ENCODE measurements at regions not wholly inside any gene's neighbourhood (a gene's known extent, or its start where the extent isn't known, plus 50 kb on each side); places are given as distances from the start of the nearest gene placed in this dataset.
A peak's percentile ranks its signal among the peaks of the same experiment; 100 is the strongest.

DNA sequence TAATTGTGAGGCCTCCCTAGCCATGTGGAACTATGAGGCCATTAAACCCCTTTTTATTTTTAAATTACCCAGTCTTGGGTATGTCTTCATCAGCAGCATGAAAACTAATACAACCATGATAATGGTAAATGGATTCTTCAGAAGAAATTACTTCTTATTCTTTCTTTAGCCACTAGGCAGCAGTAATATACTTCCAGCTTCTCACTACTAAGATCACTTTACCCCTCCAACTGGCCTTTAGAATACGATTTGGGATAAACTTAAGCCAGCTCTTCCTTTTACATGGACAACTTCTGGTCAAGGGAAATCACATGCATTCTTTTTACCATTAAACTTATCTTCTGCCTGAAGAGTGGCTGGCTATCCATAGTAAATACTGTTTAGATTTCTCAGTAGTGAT, 355.4 kb downstream of the MAN2A1 start:
- H3K9ac ChIP-seq (replicated peaks in 1 of 4; ENCODE audit: extremely low read depth in 1 of 4, low read depth in 3 of 4, low read length in 3 of 4): no peak overlapping the region
- H4K5ac ChIP-seq (ENCODE audit: insufficient read length, low read depth, low read length): no peak overlapping the region
- no peak overlapping the region for H3K27ac ChIP-seq (ENCODE audit: low read depth, low read length)
- H2AFZ ChIP-seq (ENCODE audit: low read length): no peak overlapping the region
- no peak overlapping the region for H3K4me3 ChIP-seq (ENCODE audit: extremely low read depth in 1 of 4, insufficient read depth in 2 of 4, low read depth in 3 of 4, low read length in 4 of 4)
- no peak overlapping the region for H2BK12ac ChIP-seq (ENCODE audit: low read depth, low read length)
- no peak overlapping the region for H3K14ac ChIP-seq (ENCODE audit: insufficient read length)
- H3K56ac ChIP-seq (replicated peaks; ENCODE audit: insufficient read length, low read depth, low read length): no peak overlapping the region
- no peaks in the 10 kb centered on the region for H4K20me1 ChIP-seq (replicated peaks in 1 of 2; ENCODE audit: control insufficient read depth in 1 of 2, insufficient read depth in 2 of 2, low read length in 2 of 2)
- TF ChIP-seq CHD1 (IDR thresholded peaks at IDR 0.05; ENCODE audit: low read depth, low read length): no peak
- TF ChIP-seq KDM1A (IDR thresholded peaks at IDR 0.05; ENCODE audit: borderline replicate concordance, low read length): no peak
- no peak for TF ChIP-seq POLR2A (IDR thresholded peaks at IDR 0.05; ENCODE audit: control extremely low read depth in 1 of 2, low read depth in 2 of 2, low read length in 2 of 2)
- TF ChIP-seq TAF7 (optimal IDR thresholded peaks at IDR 0.05; ENCODE audit: borderline replicate concordance, low read depth, low read length): no peak
- TF ChIP-seq SUZ12 (IDR thresholded peaks at IDR 0.05; ENCODE audit: low read length): no peak
- peak; percentile 60 to 64 for TF ChIP-seq RAD21 (IDR thresholded peaks at IDR 0.05 in 1 of 2, conservative IDR thresholded peaks at IDR 0.05 in 1 of 2; ENCODE audit: low read depth in 2 of 2, low read length in 2 of 2)
- TF ChIP-seq, protein P1, sequence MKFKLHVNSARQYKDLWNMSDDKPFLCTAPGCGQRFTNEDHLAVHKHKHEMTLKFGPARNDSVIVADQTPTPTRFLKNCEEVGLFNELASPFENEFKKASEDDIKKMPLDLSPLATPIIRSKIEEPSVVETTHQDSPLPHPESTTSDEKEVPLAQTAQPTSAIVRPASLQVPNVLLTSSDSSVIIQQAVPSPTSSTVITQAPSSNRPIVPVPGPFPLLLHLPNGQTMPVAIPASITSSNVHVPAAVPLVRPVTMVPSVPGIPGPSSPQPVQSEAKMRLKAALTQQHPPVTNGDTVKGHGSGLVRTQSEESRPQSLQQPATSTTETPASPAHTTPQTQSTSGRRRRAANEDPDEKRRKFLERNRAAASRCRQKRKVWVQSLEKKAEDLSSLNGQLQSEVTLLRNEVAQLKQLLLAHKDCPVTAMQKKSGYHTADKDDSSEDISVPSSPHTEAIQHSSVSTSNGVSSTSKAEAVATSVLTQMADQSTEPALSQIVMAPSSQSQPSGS (IDR thresholded peaks at IDR 0.05; ENCODE audit: low read length): no peak
- TF ChIP-seq RFX5 (IDR thresholded peaks at IDR 0.05; ENCODE audit: borderline replicate concordance, low read depth, low read length): no peak
- TF ChIP-seq, protein P2, sequence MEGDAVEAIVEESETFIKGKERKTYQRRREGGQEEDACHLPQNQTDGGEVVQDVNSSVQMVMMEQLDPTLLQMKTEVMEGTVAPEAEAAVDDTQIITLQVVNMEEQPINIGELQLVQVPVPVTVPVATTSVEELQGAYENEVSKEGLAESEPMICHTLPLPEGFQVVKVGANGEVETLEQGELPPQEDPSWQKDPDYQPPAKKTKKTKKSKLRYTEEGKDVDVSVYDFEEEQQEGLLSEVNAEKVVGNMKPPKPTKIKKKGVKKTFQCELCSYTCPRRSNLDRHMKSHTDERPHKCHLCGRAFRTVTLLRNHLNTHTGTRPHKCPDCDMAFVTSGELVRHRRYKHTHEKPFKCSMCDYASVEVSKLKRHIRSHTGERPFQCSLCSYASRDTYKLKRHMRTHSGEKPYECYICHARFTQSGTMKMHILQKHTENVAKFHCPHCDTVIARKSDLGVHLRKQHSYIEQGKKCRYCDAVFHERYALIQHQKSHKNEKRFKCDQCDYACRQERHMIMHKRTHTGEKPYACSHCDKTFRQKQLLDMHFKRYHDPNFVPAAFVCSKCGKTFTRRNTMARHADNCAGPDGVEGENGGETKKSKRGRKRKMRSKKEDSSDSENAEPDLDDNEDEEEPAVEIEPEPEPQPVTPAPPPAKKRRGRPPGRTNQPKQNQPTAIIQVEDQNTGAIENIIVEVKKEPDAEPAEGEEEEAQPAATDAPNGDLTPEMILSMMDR (IDR thresholded peaks at IDR 0.05; ENCODE audit: control extremely low read depth in 1 of 3, insufficient read depth in 1 of 3, low read depth in 1 of 3, low read length in 3 of 3): peak in 2 of 3 experiments; percentile 24 to 27; a peak in 2 of 4 replicates
- no peak for TF ChIP-seq ZNF274 (IDR thresholded peaks at IDR 0.05; ENCODE audit: borderline replicate concordance, extremely low read depth, low read length)
- ChIA-PET POLR2A (ENCODE audit: partially characterized antibody) (no interaction called here), CTCF (ENCODE audit: partially characterized antibody) (interaction anchor here (0.6 to 2.6 kb wide), 14 partner anchors 9 to 593 kb away, joined by 3 to 15 read pairs (median 4); no protein-coding TSS in a partner anchor)
- H4K91ac ChIP-seq (replicated peaks; ENCODE audit: insufficient read length, low read length): no peak overlapping the region
- H3K9me3 ChIP-seq (ENCODE audit: insufficient read depth in 2 of 2, low read depth in 1 of 2, low read length in 1 of 2): no peaks in the 10 kb centered on the region
- H3K36me3 ChIP-seq (ENCODE audit: control insufficient read depth in 2 of 4, insufficient read depth in 4 of 4, low read length in 3 of 4): no peaks in the 10 kb centered on the region
- H3K23me2 ChIP-seq (ENCODE audit: low read depth, low read length): no peaks in the 10 kb centered on the region
- H2BK20ac ChIP-seq (ENCODE audit: low read length): no peak overlapping the region
- no peak overlapping the region for H2BK120ac ChIP-seq (replicated peaks; ENCODE audit: low read depth, low read length)
- H3K4me1 ChIP-seq (replicated peaks in 1 of 4; ENCODE audit: control insufficient read depth in 3 of 4, insufficient read depth in 4 of 4, low read length in 3 of 4): no peaks in the 10 kb centered on the region; a peak in 2 of 7 replicates
- H4K8ac ChIP-seq (ENCODE audit: extremely low read depth, insufficient read depth, low read length): no peak overlapping the region
- no peak for DNase-seq (ENCODE audit: low read depth in 1 of 2, low spot score in 2 of 2)
- H3K27me3 ChIP-seq (replicated peaks in 1 of 4; ENCODE audit: control insufficient read depth in 3 of 4, extremely low read depth in 1 of 4, insufficient read depth in 3 of 4, low read length in 3 of 4): 0 out of 7 replicates have a peak, but pooled peaks cover 0 to 2% (median 0%) of the 10 kb centered on the region in 4 experiments
- no peak overlapping the region for H3K18ac ChIP-seq (ENCODE audit: extremely low read depth, low read length)
- no peak for FAIRE-seq
- H2AK5ac ChIP-seq (ENCODE audit: low read depth, low read length): no peak overlapping the region
- H2BK15ac ChIP-seq (ENCODE audit: low read length): no peak overlapping the region
- H2BK5ac ChIP-seq (ENCODE audit: low read depth, low read length): no peak overlapping the region
- H3K4ac ChIP-seq (replicated peaks; ENCODE audit: insufficient read length, low read depth, low read length): no peak overlapping the region
- WGBS, 2 experiments (ENCODE audit: extremely low coverage in 1 of 2, insufficient coverage in 1 of 2, insufficient read length in 1 of 2, insufficient replicate concordance in 2 of 2, low coverage in 1 of 2, low lambda C conversion rate in 2 of 2, missing lambda C conversion rate in 1 of 2): 77% methylated on average over 1 of the region's 1 CpG; no CpG with 5 or more reads in 1 of the 2 experiments
- H3K79me1 ChIP-seq (ENCODE audit: low read depth, low read length): no peaks in the 10 kb centered on the region
- H3K4me2 ChIP-seq (ENCODE audit: insufficient read depth in 1 of 2, low read depth in 2 of 2, low read length in 2 of 2): no peak overlapping the region
- no peaks in the 10 kb centered on the region for H3K79me2 ChIP-seq (ENCODE audit: control insufficient read depth in 1 of 2, insufficient read depth in 2 of 2, low read length in 2 of 2)
- H3K23ac ChIP-seq (ENCODE audit: insufficient read length): no peak overlapping the region
